OCI-LY7 (cell line): ENCODE measurements at regions not wholly inside any gene's neighbourhood (a gene's known extent, or its start where the extent isn't known, plus 50 kb on each side); places are given as distances from the start of the nearest gene placed in this dataset.

ENCODE experiments used
- CTCF ChIP-seq: fragments of 200-600 bp; sonication (generic); conservative IDR thresholded peaks from 2 replicates; pipeline ENCODE4 v1.5.1; 2014; ENCODE audit warnings: mild to moderate bottlenecking, antibody characterized with exemption, low read length, moderate library complexity, mixed read lengths
- EZH2phosphoT487 ChIP-seq: fragments of 200-600 bp; sonication (generic); IDR thresholded peaks from 2 replicates; pipeline ENCODE4 v1.6.1; 2018; ENCODE audit warnings: low read depth, borderline replicate concordance, mild to moderate bottlenecking, mixed run types, antibody characterized with exemption, low read length, moderate library complexity, mixed read lengths

- TF ChIP-seq CTCF (no peak), EZH2phosphoT487 (no peak)
These were observed 843.4 kb downstream of the TBC1D22A start for GRCh38 chr22:47605886-47606285.
